HepG2 (cell line): ENCODE measurements at regions not wholly inside any gene's neighbourhood (a gene's known extent, or its start where the extent isn't known, plus 50 kb on each side); places are given as distances from the start of the nearest gene placed in this dataset.

Experiments used
- ATAC-seq: fragments of 200-7000 bp; cut with Tn5 transposase; 3 replicates; pipeline ENCODE4 v1.9.1; 2020; ENCODE audit warnings: mild to moderate bottlenecking, moderate library complexity
- BruUV-seq: library from RNA; stranded (reverse); fragments of 400-500 nt; replicated peaks from 2 replicates; lab custom pipeline; 2021; lab: Mats Ljungman, UMichigan
- CTCF ChIA-PET: fragments of 300-600 bp; formaldehyde crosslinking; extraction: SDS; loops from one replicate; lab custom pipeline; 2021; ENCODE audit warnings: low total read pairs, inconsistent platforms, low intra/inter-chr PET ratio; lab: Yijun Ruan, JAX
- POLR2A ChIA-PET: fragments of 350-600 bp; sonication (Branson Sonifier 250); formaldehyde crosslinking; loops from one replicate; lab custom pipeline; 2020; ENCODE audit warnings: antibody characterized with exemption, inconsistent platforms; lab: Yijun Ruan, JAX
- DNase-seq: peaks from one replicate; pipeline ENCODE4 v3.0.0-alpha.2; 2015; ENCODE audit warnings: low spot score
- FAIRE-seq: peaks from 3 replicates; lab custom pipeline; 2011; peaks lifted over from hg19 to GRCh38; lab: Jason Lieb, UNC
- H2AFZ ChIP-seq: one replicate; pipeline ENCODE4 v1.6.1; 2011; ENCODE audit warnings: low read length, inconsistent platforms
- H3K27ac ChIP-seq: fragments of 300-600 bp; 3 replicates; pipeline ENCODE4 v1.8.0; 2011; ENCODE audit warnings: mixed run types, mild to moderate bottlenecking, mixed read lengths, low read length, inconsistent platforms; ENCODE audit not compliant: insufficient read depth; ENCODE audit errors: extremely low read length
- H3K27me3 ChIP-seq, 2 experiments: fragments of 200-600 bp in 1 of 2; 2 replicates in 1 of 2; 3 replicates in 1 of 2; pipeline versions ENCODE4 v1.6.0 to v1.8.0; 2011; ENCODE audit warnings: low read length in 2 of 2, mild to moderate bottlenecking in 2 of 2, moderate library complexity in 2 of 2, inconsistent platforms in 1 of 2; ENCODE audit not compliant: insufficient read depth in 2 of 2, control insufficient read depth in 1 of 2
- H3K36me3 ChIP-seq, 2 experiments: fragments of 200-600 bp in 1 of 2; replicated peaks in 1 of 2; 2 replicates in 1 of 2; 3 replicates in 1 of 2; pipeline versions ENCODE4 v1.5.1 to v1.8.0; 2011; ENCODE audit warnings: low read length in 2 of 2, inconsistent platforms in 1 of 2; ENCODE audit not compliant: insufficient read depth in 2 of 2, control insufficient read depth in 1 of 2
- H3K4me1 ChIP-seq: 2 replicates; pipeline ENCODE4 v1.5.1; 2012; ENCODE audit warnings: low read length, inconsistent platforms; ENCODE audit not compliant: insufficient read depth
- H3K4me2 ChIP-seq: 2 replicates; pipeline ENCODE4 v1.6.0; 2011; ENCODE audit warnings: low read depth, low read length, inconsistent platforms
- H3K4me3 ChIP-seq, 3 experiments: fragments of 200-600 bp in 1 of 3; sonication (generic), shearing (Covaris generic) in 1 of 3; replicated peaks in 1 of 3; 2 replicates each; pipeline ENCODE4 v1.5.1; 2011 to 2016; ENCODE audit warnings: low read length in 3 of 3, inconsistent platforms in 2 of 3, low read depth in 2 of 3, mild to moderate bottlenecking in 2 of 3, control low read depth in 1 of 3, mixed read lengths in 1 of 3; ENCODE audit not compliant: insufficient read depth in 1 of 3
- H3K79me2 ChIP-seq: one replicate; pipeline ENCODE4 v1.6.1; 2011; ENCODE audit warnings: low read length, inconsistent platforms; ENCODE audit not compliant: insufficient read depth
- H3K9ac ChIP-seq: 2 replicates; pipeline ENCODE4 v1.6.0; 2011; ENCODE audit warnings: mild to moderate bottlenecking, low read depth, low read length, inconsistent platforms; ENCODE audit not compliant: insufficient read depth
- H3K9me3 ChIP-seq: 2 replicates; pipeline ENCODE4 v1.5.1; 2012; ENCODE audit warnings: mild to moderate bottlenecking, low read length
- H4K20me1 ChIP-seq: 2 replicates; pipeline ENCODE4 v1.6.0; 2011; ENCODE audit warnings: inconsistent platforms, mild to moderate bottlenecking, low read length, moderate library complexity; ENCODE audit not compliant: insufficient read depth
- AGO1 ChIP-seq: fragments of 200-400 bp; formaldehyde crosslinking; IDR thresholded peaks from 2 replicates; pipeline ENCODE4 v1.6.1; 2017; ENCODE audit warnings: mild to moderate bottlenecking, low read depth, low read length, moderate library complexity; ENCODE audit not compliant: poor library complexity, severe bottlenecking
- FOXC1 ChIP-seq: sonication (generic); formaldehyde crosslinking; IDR thresholded peaks from 2 replicates; pipeline ENCODE4 v1.8.0; 2022; ENCODE audit warnings: mild to moderate bottlenecking, missing genetic modification reagents, borderline replicate concordance
- HBP1 ChIP-seq: IDR thresholded peaks from 2 replicates; pipeline ENCODE4 v1.6.1; 2016; ENCODE audit warnings: low read depth, control low read depth
- JUN ChIP-seq: sonication (generic); formaldehyde crosslinking; IDR thresholded peaks from 2 replicates; pipeline ENCODE4 v1.4.0; 2020; ENCODE audit warnings: mild to moderate bottlenecking, missing genetic modification reagents
- LBX2 ChIP-seq: sonication (generic); formaldehyde crosslinking; IDR thresholded peaks from 2 replicates; pipeline ENCODE4 v1.5.0; 2020; ENCODE audit warnings: missing genetic modification reagents, mild to moderate bottlenecking, borderline replicate concordance
- MTERF4 ChIP-seq: sonication (generic); formaldehyde crosslinking; IDR thresholded peaks from 2 replicates; pipeline ENCODE4 v1.8.0; 2023; ENCODE audit warnings: mild to moderate bottlenecking, missing genetic modification reagents
- NFYC ChIP-seq: IDR thresholded peaks from 2 replicates; pipeline ENCODE4 v1.6.1; 2016; ENCODE audit warnings: missing genetic modification reagents, missing compliant biosample characterization
- NR2F1 ChIP-seq, 2 experiments: fragments of 450-650 bp in 1 of 2; formaldehyde crosslinking in 1 of 2; IDR thresholded peaks; 2 replicates each; pipeline versions ENCODE4 v1.5.0 to v1.6.1; 2016 to 2020; ENCODE audit warnings: mild to moderate bottlenecking in 1 of 2, missing compliant biosample characterization in 1 of 2, missing genetic modification reagents in 1 of 2, moderate library complexity in 1 of 2
- PLRG1 ChIP-seq: fragments of 450-650 bp; conservative IDR thresholded peaks from 2 replicates; pipeline ENCODE4 v1.6.1; 2016
- SNAI1 ChIP-seq: sonication (generic); formaldehyde crosslinking; IDR thresholded peaks from 2 replicates; pipeline ENCODE4 v1.5.0; 2020; ENCODE audit warnings: mild to moderate bottlenecking, missing genetic modification reagents, borderline replicate concordance
- TFAP4 ChIP-seq: sonication (generic); IDR thresholded peaks from 2 replicates; pipeline ENCODE4 v1.6.1; 2016; ENCODE audit warnings: low read depth, borderline replicate concordance
- ZFP62 ChIP-seq: sonication (generic); formaldehyde crosslinking; IDR thresholded peaks from 2 replicates; pipeline ENCODE4 v1.4.0; 2020; ENCODE audit warnings: missing genetic modification reagents
- ZNF3 ChIP-seq: IDR thresholded peaks from 2 replicates; pipeline ENCODE4 v1.7.0; 2017; ENCODE audit warnings: inconsistent platforms
- ZNF317 ChIP-seq: sonication (generic); formaldehyde crosslinking; IDR thresholded peaks from 2 replicates; pipeline ENCODE4 v1.5.0; 2020; ENCODE audit warnings: mild to moderate bottlenecking, missing genetic modification reagents
- ZNF570 ChIP-seq: sonication (generic); formaldehyde crosslinking; IDR thresholded peaks from 2 replicates; pipeline ENCODE4 v1.4.0; 2020; ENCODE audit warnings: mild to moderate bottlenecking, missing genetic modification reagents, borderline replicate concordance
- ZSCAN29 ChIP-seq: sonication (generic); formaldehyde crosslinking; conservative IDR thresholded peaks from 2 replicates; pipeline ENCODE4 v1.4.0; 2020; ENCODE audit warnings: mild to moderate bottlenecking, missing genetic modification reagents
- ZSCAN9 ChIP-seq: IDR thresholded peaks from 2 replicates; pipeline ENCODE4 v1.6.1; 2016; ENCODE audit warnings: borderline replicate concordance
- WGBS: methylation state at CpG from one replicate; pipeline ENCODE4 v1.1.6; 2017; ENCODE audit warnings: low lambda C conversion rate; 5-methylcytosine and 5-hydroxymethylcytosine counted together
- in situ Hi-C: cut with HindIII; loops from 2 replicates; pipeline ENCODE4 v1.10.0; 2017; ENCODE audit warnings: low pct_unique_long_range_greater_than_20kb; ENCODE audit not compliant: extremely low pct_ligation_motif_present
- intact Hi-C: fragments of 100-400 bp; cut with micrococcal nuclease; formaldehyde crosslinking; loops from one replicate; pipeline ENCODE4 v1.10.0; 2022; ENCODE audit not compliant: unreplicated experiment

GRCh38 chr10:29105516-29106215 is 183.2 kb upstream of the LYZL1 start:
- H3K9ac ChIP-seq = no peak overlapping the region
- no peak overlapping the region for H3K4me3 ChIP-seq
- no peak for TF ChIP-seq PLRG1
- TF ChIP-seq ZSCAN29 (CRISPR knock-in tag) = no peak
- no peak for TF ChIP-seq NR2F1 (CRISPR knock-in tag; IDR thresholded peaks at IDR 0.05)
- no peak for TF ChIP-seq ZNF3 (CRISPR knock-in tag)
- no peak for TF ChIP-seq NFYC (CRISPR knock-in tag)
- no peak for TF ChIP-seq TFAP4
- TF ChIP-seq FOXC1 (CRISPR knock-in tag) = no peak
- TF ChIP-seq ZNF570 (CRISPR knock-in tag) = no peak
- no peak for TF ChIP-seq HBP1 (CRISPR knock-in tag)
- no peak for TF ChIP-seq ZNF317 (CRISPR knock-in tag)
- no peak for TF ChIP-seq JUN (CRISPR knock-in tag)
- no peak for TF ChIP-seq ZFP62 (CRISPR knock-in tag)
- no peak for TF ChIP-seq MTERF4 (CRISPR knock-in tag)
- no peak for TF ChIP-seq SNAI1 (CRISPR knock-in tag)
- no peak for TF ChIP-seq AGO1
- TF ChIP-seq ZSCAN9 (CRISPR knock-in tag) = no peak
- no peak for TF ChIP-seq LBX2 (CRISPR knock-in tag)
- no peaks in the 10 kb centered on the region for H3K27me3 ChIP-seq
- BruUV-seq = no TSS peak
- peaks cover 45% of the 10 kb centered on the region for H3K4me1 ChIP-seq
- no peaks in the 10 kb centered on the region for H4K20me1 ChIP-seq
- no peaks in the 10 kb centered on the region for H3K79me2 ChIP-seq
- H3K9me3 ChIP-seq = no peaks in the 10 kb centered on the region
- no peak overlapping the region for H2AFZ ChIP-seq
- 34% methylated on average over 4 of the region's 4 CpGs for WGBS
- DNase-seq (peak; percentile 4), ATAC-seq (no peak), FAIRE-seq (peak; percentile 15)
- POLR2A ChIA-PET = no interaction called here
- no peaks in the 10 kb centered on the region for H3K36me3 ChIP-seq
- in situ Hi-C loops (no loop called here), intact Hi-C loops (no loop called here)
- CTCF ChIA-PET = no interaction called here
- H3K4me2 ChIP-seq = no peak overlapping the region
- H3K27ac ChIP-seq = no peak overlapping the region
